IMR-90 (cell line): ENCODE measurements at regions not wholly inside any gene's neighbourhood (a gene's known extent, or its start where the extent isn't known, plus 50 kb on each side); places are given as distances from the start of the nearest gene placed in this dataset.

Experiments used
- BHLHE40 ChIP-seq: fragments of 150-350 bp; IDR thresholded peaks from 2 replicates; pipeline ENCODE4 v1.6.1; 2016; ENCODE audit warnings: mild to moderate bottlenecking, low read depth, low read length
- CEBPB ChIP-seq: IDR thresholded peaks from 2 replicates; pipeline ENCODE4 v1.6.1; 2012; ENCODE audit warnings: low read depth, low read length, improper control_type of control experiment
- CTCF ChIP-seq: conservative IDR thresholded peaks from 2 replicates; pipeline ENCODE4 v1.5.1; 2012; ENCODE audit warnings: mild to moderate bottlenecking, low read depth, low read length, improper control_type of control experiment
- ELK1 ChIP-seq: fragments of 150-350 bp; IDR thresholded peaks from 2 replicates; pipeline ENCODE4 v1.6.1; 2016; ENCODE audit warnings: low read depth, mild to moderate bottlenecking, low read length, moderate library complexity, borderline replicate concordance
- FOS ChIP-seq: fragments of 150-350 bp; IDR thresholded peaks from 2 replicates; pipeline ENCODE4 v1.6.1; 2016; ENCODE audit warnings: low read depth, low read length
- MXI1 ChIP-seq: IDR thresholded peaks from 2 replicates; pipeline ENCODE4 v1.6.1; 2012; ENCODE audit warnings: low read depth, mild to moderate bottlenecking, low read length, moderate library complexity, borderline replicate concordance
- POLR2A ChIP-seq: IDR thresholded peaks from 2 replicates; pipeline ENCODE4 v1.6.1; 2012; ENCODE audit warnings: mild to moderate bottlenecking, low read depth, low read length
- RAD21 ChIP-seq: IDR thresholded peaks from 2 replicates; pipeline ENCODE4 v1.6.1; 2012; ENCODE audit warnings: low read length, improper control_type of control experiment
- RCOR1 ChIP-seq: IDR thresholded peaks from 2 replicates; pipeline ENCODE4 v1.6.1; 2012; ENCODE audit warnings: mild to moderate bottlenecking, low read length, improper control_type of control experiment; ENCODE audit not compliant: insufficient replicate concordance
- SMC3 ChIP-seq: fragments of 150-350 bp; IDR thresholded peaks from 2 replicates; pipeline ENCODE4 v1.6.1; 2016; ENCODE audit warnings: low read depth, mild to moderate bottlenecking, antibody characterized with exemption, low read length, moderate library complexity
- USF2 ChIP-seq: fragments of 150-350 bp; IDR thresholded peaks from 2 replicates; pipeline ENCODE4 v1.6.1; 2017; ENCODE audit warnings: mild to moderate bottlenecking, antibody characterized with exemption, low read length, low read depth

GRCh38 chr13:110017379-110017778 is 231.0 kb upstream of the IRS2 start:
- TF ChIP-seq CTCF (no peak), BHLHE40 (peak; percentile 97), MXI1 (0 out of 2 replicates have a peak, but pooled peaks have one; percentile 10), FOS (no peak), CEBPB (peak; percentile 58; the same call in 1 of the 2 replicates), USF2 (no peak), SMC3 (no peak), RAD21 (0 out of 2 replicates have a peak, but pooled peaks have one; percentile 1), POLR2A (peak; percentile 59; the same call in 1 of the 2 replicates), RCOR1 (peak; percentile 67), ELK1 (no peak)
